ENCODE measurements at regions not wholly inside any gene's neighbourhood (a gene's known extent, or its start where the extent isn't known, plus 50 kb on each side); places are given as distances from the start of the nearest gene placed in this dataset.

GRCh38 chr20:61061981-61062380 lies 190.1 kb upstream of the CDH4 start:
- TF ChIP-seq OSR1 (CRISPR knock-in tag; IDR thresholded peaks at IDR 0.05) = no peak
- no peak for TF ChIP-seq PPARA (CRISPR knock-in tag; IDR thresholded peaks at IDR 0.05; ENCODE audit: borderline replicate concordance)
- TF ChIP-seq POU6F1 (CRISPR knock-in tag; IDR thresholded peaks at IDR 0.05; ENCODE audit: borderline replicate concordance, low read depth) = no peak
- TF ChIP-seq ZFP3 (CRISPR knock-in tag; IDR thresholded peaks at IDR 0.05) = no peak
- TF ChIP-seq TCF4 (CRISPR knock-in tag; IDR thresholded peaks at IDR 0.05; ENCODE audit: borderline replicate concordance) = no peak
- no peak for ATAC-seq

GRCh38 chr20:61065853-61066252 lies 186.2 kb upstream of the CDH4 start:
- TF ChIP-seq ISL1 (CRISPR knock-in tag; IDR thresholded peaks at IDR 0.05) = no peak
- TF ChIP-seq GLIS3 (CRISPR knock-in tag; IDR thresholded peaks at IDR 0.05) = no peak
- TF ChIP-seq ZFP3 (CRISPR knock-in tag; IDR thresholded peaks at IDR 0.05) = no peak
- no peak for ATAC-seq

GRCh38 chr20:61066526-61066925 lies 185.5 kb upstream of the CDH4 start:
- no peak for TF ChIP-seq BACH2 (CRISPR knock-in tag; IDR thresholded peaks at IDR 0.05; ENCODE audit: borderline replicate concordance)
- no peak for TF ChIP-seq CSRNP3 (CRISPR knock-in tag; IDR thresholded peaks at IDR 0.05)
- no peak for TF ChIP-seq RARB (CRISPR knock-in tag; IDR thresholded peaks at IDR 0.05)
- no peak for TF ChIP-seq ZNF565 (CRISPR knock-in tag; conservative IDR thresholded peaks at IDR 0.05; ENCODE audit: low read depth)
- TF ChIP-seq TOX (CRISPR knock-in tag; IDR thresholded peaks at IDR 0.05; ENCODE audit: borderline replicate concordance) = no peak
- no peak for TF ChIP-seq ARNTL (CRISPR knock-in tag; IDR thresholded peaks at IDR 0.05; ENCODE audit: borderline replicate concordance, low read depth)
- no peak for TF ChIP-seq GLIS3 (CRISPR knock-in tag; IDR thresholded peaks at IDR 0.05)
- TF ChIP-seq CREB5 (CRISPR knock-in tag; IDR thresholded peaks at IDR 0.05; ENCODE audit: low read depth) = no peak
- no peak for TF ChIP-seq ISL1 (CRISPR knock-in tag; IDR thresholded peaks at IDR 0.05)
- no peak for TF ChIP-seq ZNF8 (CRISPR knock-in tag; IDR thresholded peaks at IDR 0.05)
- no peak for TF ChIP-seq ZNF70 (CRISPR knock-in tag; IDR thresholded peaks at IDR 0.05)
- no peak for TF ChIP-seq POU6F1 (CRISPR knock-in tag; IDR thresholded peaks at IDR 0.05; ENCODE audit: borderline replicate concordance, low read depth)
- no peak for TF ChIP-seq SNAI2 (CRISPR knock-in tag; IDR thresholded peaks at IDR 0.05)
- no peak for TF ChIP-seq ESRRG (CRISPR knock-in tag; IDR thresholded peaks at IDR 0.05)
- TF ChIP-seq OSR1 (CRISPR knock-in tag; IDR thresholded peaks at IDR 0.05) = no peak
- no peak for TF ChIP-seq TSHZ2 (CRISPR knock-in tag; IDR thresholded peaks at IDR 0.05)
- no peak for TF ChIP-seq ZFP3 (CRISPR knock-in tag; IDR thresholded peaks at IDR 0.05)
- no peak for ATAC-seq

GRCh38 chr20:61067221-61067620 lies 184.8 kb upstream of the CDH4 start:
- TF ChIP-seq POU6F1 (CRISPR knock-in tag; IDR thresholded peaks at IDR 0.05; ENCODE audit: borderline replicate concordance, low read depth) (no peak), ZNF8 (CRISPR knock-in tag; IDR thresholded peaks at IDR 0.05) (no peak), ARNTL (CRISPR knock-in tag; IDR thresholded peaks at IDR 0.05; ENCODE audit: borderline replicate concordance, low read depth) (no peak), CSDC2 (CRISPR knock-in tag; IDR thresholded peaks at IDR 0.05) (no peak), BACH2 (CRISPR knock-in tag; IDR thresholded peaks at IDR 0.05; ENCODE audit: borderline replicate concordance) (no peak), ZFP30 (CRISPR knock-in tag; IDR thresholded peaks at IDR 0.05) (no peak), OSR1 (CRISPR knock-in tag; IDR thresholded peaks at IDR 0.05) (no peak), TCF4 (CRISPR knock-in tag; IDR thresholded peaks at IDR 0.05; ENCODE audit: borderline replicate concordance) (no peak), TOX (CRISPR knock-in tag; IDR thresholded peaks at IDR 0.05; ENCODE audit: borderline replicate concordance) (no peak), PPARA (CRISPR knock-in tag; IDR thresholded peaks at IDR 0.05; ENCODE audit: borderline replicate concordance) (no peak)
- ATAC-seq = no peak
